G401 (cell line): ENCODE measurements at regions not wholly inside any gene's neighbourhood (a gene's known extent, or its start where the extent isn't known, plus 50 kb on each side); places are given as distances from the start of the nearest gene placed in this dataset.
A peak's percentile ranks its signal among the peaks of the same experiment; 100 is the strongest.
"Not testable (repeated sequence)": the region's sequence is repeated elsewhere in the genome, so short reads cannot be mapped to it uniquely, and the experiment has no call there.

Experiments
- DNase-seq: peaks from one replicate; pipeline ENCODE4 v3.0.0-alpha.2; 2015; ENCODE audit warnings: low spot score
- in situ Hi-C: cut with HindIII; loops from 2 replicates; pipeline ENCODE4 v1.10.0; 2016; ENCODE audit warnings: low sequenced_read_pairs, mixed read lengths

- in situ Hi-C loops: no loop called here
- no peak for DNase-seq
Measured at GRCh38 chr2:138066139-138066806, 102.0 kb downstream of the HNMT start.

DNA sequence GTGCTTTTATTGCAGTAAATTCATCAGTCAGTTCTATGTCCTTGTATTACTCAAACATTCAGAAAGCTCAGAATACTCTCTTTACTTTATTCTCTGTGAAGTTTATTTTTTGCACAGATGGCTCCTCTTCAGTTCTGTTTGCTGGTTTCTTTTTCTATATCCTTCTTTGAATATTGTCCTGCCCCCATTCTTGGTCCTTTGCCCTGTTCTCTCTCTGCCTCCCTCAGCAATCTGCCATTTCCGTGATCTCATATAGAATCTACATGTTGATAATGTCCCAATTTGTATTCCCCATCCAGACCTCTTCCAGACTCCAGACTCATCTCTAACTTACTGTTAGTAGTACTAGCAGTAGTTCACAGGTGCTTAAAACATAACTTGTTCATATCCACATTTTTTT lies 102.6 kb downstream of the HNMT start:
- in situ Hi-C loops: no loop called here
- no peak for DNase-seq

DNA sequence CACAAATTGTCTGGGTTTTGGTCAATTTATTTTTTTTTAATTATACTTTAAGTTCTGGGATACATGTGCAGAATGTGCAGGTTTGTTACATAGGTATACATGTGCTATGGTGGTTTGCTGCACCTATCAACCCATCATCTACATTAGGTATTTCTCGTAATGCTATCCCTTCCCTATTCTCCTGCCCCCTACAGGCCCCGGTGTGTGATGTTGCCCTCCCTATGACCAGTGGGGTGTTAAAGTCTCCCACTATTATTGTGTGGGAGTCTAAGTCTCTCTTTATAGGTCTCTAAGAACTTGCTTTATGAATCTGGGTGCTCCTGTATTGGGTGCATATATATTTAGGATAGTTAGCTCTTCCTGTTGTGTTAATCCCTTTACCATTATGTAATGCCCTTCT lies 104.4 kb downstream of the HNMT start:
- in situ Hi-C loops, DNase-seq: not testable (repeated sequence)

DNA sequence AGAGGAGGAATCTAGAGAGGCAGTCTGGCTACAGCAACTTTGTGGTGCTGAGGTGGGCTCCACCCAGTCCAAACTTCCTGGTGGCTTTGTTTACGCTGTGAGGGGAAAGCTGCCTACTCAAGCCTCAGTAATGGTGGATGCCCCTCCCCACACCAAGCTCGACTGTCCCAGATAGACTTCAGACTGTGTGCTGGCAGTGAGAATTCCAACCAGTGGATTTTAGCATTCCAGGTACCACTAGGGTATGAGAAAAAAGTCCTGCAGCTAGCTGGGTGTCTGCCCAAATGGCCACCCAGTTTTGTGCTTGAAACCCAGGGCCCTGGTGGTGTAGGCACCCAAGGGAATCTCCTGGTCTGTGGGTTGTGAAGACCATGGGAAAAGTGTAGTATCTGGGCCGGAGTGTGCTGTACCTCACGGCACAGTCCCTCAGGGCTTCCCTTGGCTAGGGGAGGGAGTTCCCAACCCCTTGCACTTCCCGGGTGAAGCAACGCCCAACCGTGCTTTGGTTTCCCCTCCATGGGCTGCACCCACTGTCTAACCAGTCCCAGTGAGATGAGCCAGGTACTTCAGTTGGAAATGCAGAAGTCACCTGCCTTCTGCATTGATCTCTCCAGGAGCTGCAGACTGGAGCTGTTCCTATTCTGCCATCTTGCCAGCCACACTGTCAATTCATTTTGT lies 106.9 kb downstream of the HNMT start:
- in situ Hi-C loops, DNase-seq: not testable (repeated sequence)

DNA sequence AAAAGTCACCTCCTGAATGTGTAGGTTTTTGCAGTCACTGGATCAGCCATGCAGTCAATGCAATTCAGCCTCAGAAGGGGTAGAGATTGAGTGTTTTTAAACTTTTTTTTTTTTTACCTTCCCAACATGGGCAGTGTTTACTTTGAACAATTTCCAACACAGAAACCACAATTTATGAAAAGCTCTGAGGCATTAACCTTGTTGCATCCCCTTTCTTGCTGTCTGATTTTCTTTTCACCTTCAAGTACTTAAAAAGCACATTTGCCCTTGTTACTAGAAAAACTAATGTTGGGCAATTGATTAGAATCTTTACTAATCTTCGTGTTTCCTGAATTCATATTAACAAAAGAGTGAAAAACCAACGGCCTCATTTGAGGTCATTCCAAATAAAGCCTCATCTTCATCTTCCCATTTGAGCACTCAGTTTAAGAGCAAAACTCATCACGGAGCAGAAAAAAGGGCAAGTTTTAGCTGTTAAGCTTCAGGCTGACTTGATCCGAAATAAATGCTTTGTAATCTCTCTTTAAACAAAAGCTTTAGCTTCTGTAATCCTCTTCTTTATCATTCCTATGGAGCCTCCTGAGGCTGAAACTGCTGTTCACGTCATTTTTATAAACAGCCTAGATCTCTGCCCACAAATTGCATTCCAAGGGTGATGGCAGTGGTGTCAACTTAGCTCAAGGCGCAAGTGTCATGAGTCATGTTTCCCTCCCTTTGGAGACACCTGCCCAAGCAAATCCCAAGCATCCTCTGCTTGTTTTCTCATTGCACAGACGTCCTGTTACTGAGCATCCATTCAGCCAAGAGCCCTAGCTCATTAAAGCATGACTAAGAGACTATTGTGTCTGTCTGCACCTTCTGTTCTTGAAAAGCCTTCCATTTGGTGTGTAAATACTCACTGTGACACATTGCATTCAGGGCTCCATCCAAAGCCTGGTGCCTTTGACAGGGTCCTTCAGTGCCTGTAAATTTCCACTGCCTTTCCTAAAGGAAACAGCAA lies 107.7 kb downstream of the HNMT start:
- in situ Hi-C loops: no loop called here
- DNase-seq: peak; percentile 26

DNA sequence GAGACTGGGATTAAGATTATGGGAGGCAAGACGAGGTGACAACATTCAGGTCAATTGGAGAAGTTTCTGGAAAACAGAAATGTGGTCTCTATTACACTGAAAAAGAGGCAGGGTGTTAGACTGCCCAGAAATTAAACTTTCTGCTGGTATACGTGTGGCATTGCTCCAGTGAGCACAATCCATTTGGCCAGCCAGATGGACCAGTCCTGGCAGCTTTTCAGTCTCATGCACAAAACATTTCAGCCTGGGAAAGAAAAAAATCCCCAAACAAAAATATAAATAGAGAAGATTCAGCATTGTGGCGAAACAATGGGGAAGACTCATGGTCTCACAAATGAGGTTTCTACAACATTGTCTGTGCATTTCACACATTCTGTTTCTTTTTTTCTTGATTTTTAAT lies 113.9 kb downstream of the HNMT start:
- DNase-seq: peak; percentile 93
- in situ Hi-C loops: no loop called here

GRCh38 chr2:138079976-138080375 lies 115.7 kb downstream of the HNMT start:
- in situ Hi-C loops: no loop called here
- peak; percentile 62 for DNase-seq

DNA sequence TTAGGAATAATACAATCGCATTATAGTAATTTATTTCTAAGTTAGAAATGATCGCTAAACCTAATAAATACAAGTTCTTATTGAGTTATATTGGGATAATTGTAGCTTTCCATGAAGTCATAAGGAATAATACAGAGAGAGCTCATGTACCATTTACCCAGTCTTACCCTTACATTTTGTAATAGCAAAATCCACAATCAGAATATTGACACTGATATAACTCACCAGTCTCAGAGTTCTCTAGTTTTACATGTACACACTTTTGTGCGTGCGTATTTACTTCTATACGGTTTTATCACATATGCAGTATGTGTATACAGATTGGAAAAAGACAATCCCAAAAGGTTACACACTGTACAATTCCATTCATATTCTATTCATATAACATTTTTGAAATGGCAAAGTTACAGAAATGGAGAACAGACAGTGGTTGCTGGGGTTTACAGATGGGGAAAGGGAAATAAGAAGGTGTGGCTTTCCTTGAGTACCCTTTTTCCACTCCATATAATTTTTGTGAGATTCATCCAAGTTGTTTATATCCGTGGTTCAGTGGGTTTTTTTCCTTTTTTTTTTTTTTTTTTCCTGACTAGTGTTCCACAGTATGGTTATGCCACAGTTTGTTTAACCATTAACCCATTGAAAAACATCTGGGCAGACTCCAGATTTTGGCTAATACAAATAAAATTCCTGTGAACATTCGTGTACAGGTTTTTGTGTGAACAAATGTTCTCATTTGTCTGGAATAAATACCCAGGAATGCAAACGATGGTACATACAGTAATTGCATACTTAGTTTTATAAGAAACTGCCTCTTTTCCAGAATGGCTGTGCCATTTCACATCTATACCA lies 117.2 kb downstream of the HNMT start:
- in situ Hi-C loops: no loop called here
- DNase-seq: no peak

DNA sequence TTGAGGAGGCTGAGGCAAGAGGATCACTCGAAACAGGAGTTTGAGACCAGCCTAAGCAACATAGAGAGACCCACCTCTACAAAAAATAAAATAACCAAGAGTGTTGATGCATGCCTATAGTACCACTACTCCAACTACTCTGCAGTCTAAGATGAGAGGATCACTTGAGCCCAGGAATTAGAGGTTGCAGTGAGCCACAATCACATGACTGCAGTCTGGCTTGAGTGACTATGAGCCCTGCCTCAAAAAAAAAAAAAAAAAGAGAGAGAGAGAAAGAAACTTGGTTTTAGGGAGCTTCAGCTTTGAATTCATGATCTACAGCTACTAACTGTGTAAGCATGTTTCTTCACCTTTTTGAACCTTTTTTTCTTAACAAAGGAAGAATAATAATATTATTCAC lies 119.9 kb downstream of the HNMT start:
- no peak for DNase-seq
- in situ Hi-C loops: no loop called here

DNA sequence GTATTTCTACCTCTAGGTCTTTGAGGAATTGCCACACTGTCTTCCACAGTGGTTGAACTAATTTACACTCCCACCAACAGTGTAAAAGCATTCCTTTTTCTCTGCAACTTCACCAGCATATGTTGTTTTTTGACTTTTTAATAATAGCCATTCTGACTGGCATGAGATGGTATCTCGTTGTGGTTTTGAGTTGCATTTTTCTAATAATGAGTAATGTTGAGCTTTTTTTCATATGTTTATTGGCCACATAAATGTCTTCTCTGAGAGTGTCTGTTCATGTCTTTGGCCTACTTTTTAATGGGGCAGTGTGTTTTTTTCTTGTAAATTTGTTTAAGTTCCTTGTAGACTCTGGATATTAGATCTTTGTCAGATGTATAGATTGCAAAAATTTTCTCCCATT lies 121.2 kb downstream of the HNMT start:
- DNase-seq, in situ Hi-C loops: not testable (repeated sequence)

GRCh38 chr2:138086576-138086975 lies 122.3 kb downstream of the HNMT start:
- in situ Hi-C loops: no loop called here
- DNase-seq: no peak

- in situ Hi-C loops: no loop called here
- DNase-seq: no peak
Measured at GRCh38 chr2:138087751-138088593, 123.7 kb downstream of the HNMT start.

DNA sequence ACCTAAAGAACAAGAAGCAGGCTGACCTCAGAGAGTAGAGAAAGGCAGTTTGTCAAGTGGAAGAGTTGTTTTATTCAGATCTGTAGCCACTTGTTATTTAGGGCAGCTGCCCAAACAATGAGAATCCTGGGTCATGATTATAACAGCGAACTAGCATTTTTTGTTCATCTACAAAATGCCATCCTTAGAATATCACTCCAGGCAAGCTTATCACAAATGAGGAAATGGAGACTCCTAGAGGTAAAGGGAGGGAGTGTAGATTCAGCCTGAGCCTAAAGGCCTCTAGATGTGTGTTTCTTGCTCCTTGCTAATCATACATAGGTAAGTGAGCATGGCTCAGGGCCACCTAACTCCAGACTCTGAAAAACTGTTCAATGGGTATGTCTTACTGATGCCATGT lies 126.1 kb downstream of the HNMT start:
- peak; percentile 29 for DNase-seq

GRCh38 chr2:138093455-138093854 lies 129.2 kb downstream of the HNMT start:
- no peak for DNase-seq
- in situ Hi-C loops: no loop called here

More for the DNA sequence above, 126.1 kb downstream of the HNMT start:
- in situ Hi-C loops: no loop called here

- no peak for DNase-seq
- in situ Hi-C loops: no loop called here
Measured at GRCh38 chr2:138094031-138094430, 129.8 kb downstream of the HNMT start.

GRCh38 chr2:138095336-138095735 lies 131.1 kb downstream of the HNMT start:
- in situ Hi-C loops: no loop called here
- DNase-seq: no peak

DNA sequence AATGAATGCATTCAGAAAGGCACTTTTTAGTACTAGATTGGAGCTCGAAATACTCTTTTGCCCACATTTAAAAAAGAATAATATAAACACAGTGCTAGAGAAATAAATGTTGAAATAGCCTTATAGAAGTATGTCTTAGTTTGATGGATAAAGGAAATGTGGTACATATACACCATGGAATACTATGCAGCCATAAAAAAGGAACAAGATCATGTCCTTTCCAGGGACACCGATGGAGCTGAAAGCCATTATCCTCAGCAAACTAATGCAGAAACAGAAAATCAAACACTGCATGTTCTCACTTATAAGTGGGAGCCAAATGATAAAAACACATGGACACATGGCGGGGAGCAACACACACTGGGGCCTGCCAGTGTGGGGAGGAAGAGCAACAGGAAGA lies 135.0 kb downstream of the HNMT start:
- in situ Hi-C loops, DNase-seq: not testable (repeated sequence)

- in situ Hi-C loops: no loop called here
- DNase-seq: no peak
Measured at GRCh38 chr2:138101718-138102117, 137.4 kb downstream of the HNMT start.
